ENCODE measurements at regions not wholly inside any gene's neighbourhood (a gene's known extent, or its start where the extent isn't known, plus 50 kb on each side); places are given as distances from the start of the nearest gene placed in this dataset.

- Mint-ChIP-seq H3K4me3 (ENCODE audit: unreplicated experiment) (no peak overlapping the region), H3K36me3 (ENCODE audit: insufficient read depth, unreplicated experiment) (no peaks in the 10 kb centered on the region), H3K27ac (ENCODE audit: low read depth, unreplicated experiment) (no peak overlapping the region), H3K9me3 (ENCODE audit: unreplicated experiment) (no peaks in the 10 kb centered on the region), H3K4me1 (ENCODE audit: insufficient read depth, unreplicated experiment) (peaks cover 23% of the 10 kb centered on the region), H3K27me3 (ENCODE audit: insufficient read depth, unreplicated experiment) (no peaks in the 10 kb centered on the region)
- intact Hi-C loops (cut with micrococcal nuclease) = no loop called here
- TF ChIP-seq, protein P1, sequence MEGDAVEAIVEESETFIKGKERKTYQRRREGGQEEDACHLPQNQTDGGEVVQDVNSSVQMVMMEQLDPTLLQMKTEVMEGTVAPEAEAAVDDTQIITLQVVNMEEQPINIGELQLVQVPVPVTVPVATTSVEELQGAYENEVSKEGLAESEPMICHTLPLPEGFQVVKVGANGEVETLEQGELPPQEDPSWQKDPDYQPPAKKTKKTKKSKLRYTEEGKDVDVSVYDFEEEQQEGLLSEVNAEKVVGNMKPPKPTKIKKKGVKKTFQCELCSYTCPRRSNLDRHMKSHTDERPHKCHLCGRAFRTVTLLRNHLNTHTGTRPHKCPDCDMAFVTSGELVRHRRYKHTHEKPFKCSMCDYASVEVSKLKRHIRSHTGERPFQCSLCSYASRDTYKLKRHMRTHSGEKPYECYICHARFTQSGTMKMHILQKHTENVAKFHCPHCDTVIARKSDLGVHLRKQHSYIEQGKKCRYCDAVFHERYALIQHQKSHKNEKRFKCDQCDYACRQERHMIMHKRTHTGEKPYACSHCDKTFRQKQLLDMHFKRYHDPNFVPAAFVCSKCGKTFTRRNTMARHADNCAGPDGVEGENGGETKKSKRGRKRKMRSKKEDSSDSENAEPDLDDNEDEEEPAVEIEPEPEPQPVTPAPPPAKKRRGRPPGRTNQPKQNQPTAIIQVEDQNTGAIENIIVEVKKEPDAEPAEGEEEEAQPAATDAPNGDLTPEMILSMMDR (IDR thresholded peaks at IDR 0.05; ENCODE audit: unreplicated experiment) = no peak
- ChIA-PET POLR2A (interaction anchor here (1.4 to 2.0 kb wide), 3 partner anchors 8 to 332 kb away, joined by 6 read pairs; no protein-coding TSS in a partner anchor), CTCF (interaction anchor here (0.5 to 1.4 kb wide), 6 partner anchors 26 to 244 kb away, joined by 3 to 4 read pairs (median 3); no protein-coding TSS in a partner anchor)
- no TSS peak for BruUV-seq (replicated peaks)
- no peak for DNase-seq (ENCODE audit: unreplicated experiment)
These were observed 409.1 kb upstream of the KAZN start for GRCh38 chr1:14189381-14189780.

- CTCF ChIA-PET = interaction anchor here (0.6 to 1.4 kb wide), 3 partner anchors 13 to 77 kb away, joined by 3 to 4 read pairs (median 4); no protein-coding TSS in a partner anchor
- no TSS peak for BruUV-seq (replicated peaks)
- H3K36me3 Mint-ChIP-seq (ENCODE audit: insufficient read depth, unreplicated experiment) = no peaks in the 10 kb centered on the region
- H3K27ac Mint-ChIP-seq (ENCODE audit: low read depth, unreplicated experiment) = peak overlapping the region; percentile 74
- intact Hi-C loops (cut with micrococcal nuclease) = no loop called here
- no peaks in the 10 kb centered on the region for H3K9me3 Mint-ChIP-seq (ENCODE audit: unreplicated experiment)
- TF ChIP-seq, protein P1 (IDR thresholded peaks at IDR 0.05; ENCODE audit: unreplicated experiment) = no peak
- POLR2A ChIA-PET = interaction anchor here (0.6 to 2.0 kb wide), 11 partner anchors 10 to 577 kb away, joined by 3 to 6 read pairs (median 3); no protein-coding TSS in a partner anchor
- H3K4me1 Mint-ChIP-seq (ENCODE audit: insufficient read depth, unreplicated experiment) = peaks cover 23% of the 10 kb centered on the region
- peak; percentile 68 for DNase-seq (ENCODE audit: unreplicated experiment)
- no peaks in the 10 kb centered on the region for H3K27me3 Mint-ChIP-seq (ENCODE audit: insufficient read depth, unreplicated experiment)
- H3K4me3 Mint-ChIP-seq (ENCODE audit: unreplicated experiment) = peak overlapping the region; percentile 21
These were observed 408.0 kb upstream of the KAZN start for GRCh38 chr1:14190508-14190907.

DNA sequence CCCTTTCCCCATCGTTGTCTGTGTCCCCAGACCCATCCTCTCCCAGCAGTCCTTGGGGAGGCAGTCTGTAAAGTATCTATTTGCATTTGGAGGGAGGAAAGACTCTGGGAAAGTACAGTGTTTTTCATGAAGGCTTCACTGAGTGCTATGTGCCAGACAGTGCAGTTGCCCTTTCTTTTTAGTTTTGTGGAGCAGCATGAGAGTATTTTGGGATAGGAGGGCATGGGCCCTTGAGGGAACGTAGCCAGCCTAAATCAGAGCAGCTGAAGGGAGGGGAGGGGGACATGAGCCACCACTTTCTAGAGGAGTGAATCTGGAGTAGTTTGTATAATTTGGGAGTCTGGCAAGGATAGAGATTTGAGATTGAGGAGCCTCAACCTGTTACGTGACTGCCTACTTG lies 404.0 kb upstream of the KAZN start:
- Mint-ChIP-seq H3K27me3 (ENCODE audit: insufficient read depth, unreplicated experiment) (no peaks in the 10 kb centered on the region), H3K4me3 (ENCODE audit: unreplicated experiment) (no peak overlapping the region), H3K9me3 (ENCODE audit: unreplicated experiment) (no peaks in the 10 kb centered on the region), H3K27ac (ENCODE audit: low read depth, unreplicated experiment) (no peak overlapping the region), H3K4me1 (ENCODE audit: insufficient read depth, unreplicated experiment) (peaks cover 18% of the 10 kb centered on the region), H3K36me3 (ENCODE audit: insufficient read depth, unreplicated experiment) (no peaks in the 10 kb centered on the region)
- POLR2A ChIA-PET = interaction anchor here (1.0 kb wide), 1 partner anchor 58 kb away, joined by 4 read pairs; no protein-coding TSS in a partner anchor
- CTCF ChIA-PET = interaction anchor here (0.6 to 1.0 kb wide), 2 partner anchors 81 to 545 kb away, joined by 3 to 4 read pairs; no protein-coding TSS in a partner anchor
- DNase-seq (ENCODE audit: unreplicated experiment) = no peak
- intact Hi-C loops (cut with micrococcal nuclease) = no loop called here
- TF ChIP-seq, protein P1 (IDR thresholded peaks at IDR 0.05; ENCODE audit: unreplicated experiment) = no peak
- no TSS peak for BruUV-seq (replicated peaks)

- Mint-ChIP-seq H3K36me3 (ENCODE audit: insufficient read depth, unreplicated experiment) (no peaks in the 10 kb centered on the region), H3K4me1 (ENCODE audit: insufficient read depth, unreplicated experiment) (peaks cover 6% of the 10 kb centered on the region), H3K9me3 (ENCODE audit: unreplicated experiment) (no peaks in the 10 kb centered on the region), H3K4me3 (ENCODE audit: unreplicated experiment) (no peak overlapping the region), H3K27me3 (ENCODE audit: insufficient read depth, unreplicated experiment) (no peaks in the 10 kb centered on the region), H3K27ac (ENCODE audit: low read depth, unreplicated experiment) (no peak overlapping the region)
- BruUV-seq (replicated peaks) = no TSS peak
- intact Hi-C loops (cut with micrococcal nuclease) = no loop called here
- ChIA-PET CTCF (interaction anchor here (0.6 to 0.7 kb wide), 2 partner anchors 17 to 572 kb away, joined by 3 read pairs; no protein-coding TSS in a partner anchor), POLR2A (no interaction called here)
- no peak for DNase-seq (ENCODE audit: unreplicated experiment)
- TF ChIP-seq, protein P1 (IDR thresholded peaks at IDR 0.05; ENCODE audit: unreplicated experiment) = no peak
These were observed 393.4 kb upstream of the KAZN start for GRCh38 chr1:14205066-14205465.

All from MCF 10A (cell line).